ENCODE measurements at regions not wholly inside any gene's neighbourhood (a gene's known extent, or its start where the extent isn't known, plus 50 kb on each side); places are given as distances from the start of the nearest gene placed in this dataset.

GRCh38 chr9:1757186-1757585 lies 258.0 kb upstream of the SMARCA2 start:
- DNase-seq (no peak), ATAC-seq (no peak)
- intact Hi-C loops (cut with DNase I, micrococcal nuclease) = no loop called here

GRCh38 chr9:1759009-1759408 lies 256.1 kb upstream of the SMARCA2 start:
- intact Hi-C loops (cut with DNase I, micrococcal nuclease) = no loop called here
- DNase-seq = peak in 1 of 2 donors; percentile 6
- ATAC-seq = no peak

GRCh38 chr9:1759771-1760300 lies 255.3 kb upstream of the SMARCA2 start:
- ATAC-seq (no peak), DNase-seq (no peak)
- intact Hi-C loops (cut with DNase I, micrococcal nuclease) = no loop called here

- no peak for DNase-seq
- intact Hi-C loops (cut with DNase I, micrococcal nuclease) = no loop called here
- ATAC-seq = no peak
These were observed 253.3 kb upstream of the SMARCA2 start for GRCh38 chr9:1761807-1762206.

GRCh38 chr9:1766042-1766441 lies 249.1 kb upstream of the SMARCA2 start:
- intact Hi-C loops (cut with DNase I, micrococcal nuclease) = no loop called here
- DNase-seq (no peak), ATAC-seq (no peak)

- no peak for DNase-seq
- ATAC-seq = no peak
- intact Hi-C loops (cut with DNase I, micrococcal nuclease) = no loop called here
These were observed 246.6 kb upstream of the SMARCA2 start for GRCh38 chr9:1768561-1768960.

GRCh38 chr9:1771094-1771789 lies 243.9 kb upstream of the SMARCA2 start:
- DNase-seq = no peak
- no peak for ATAC-seq
- intact Hi-C loops (cut with DNase I, micrococcal nuclease) = no loop called here

GRCh38 chr9:1775230-1775629 lies 239.9 kb upstream of the SMARCA2 start:
- intact Hi-C loops (cut with DNase I, micrococcal nuclease) = no loop called here
- no peak for ATAC-seq
- no peak for DNase-seq

GRCh38 chr9:1776668-1777067 lies 238.5 kb upstream of the SMARCA2 start:
- intact Hi-C loops (cut with DNase I, micrococcal nuclease) = no loop called here
- ATAC-seq (no peak), DNase-seq (no peak)

- ATAC-seq (no peak), DNase-seq (no peak)
- intact Hi-C loops (cut with DNase I, micrococcal nuclease) = no loop called here
These were observed 224.0 kb upstream of the SMARCA2 start for GRCh38 chr9:1791191-1791590.

GRCh38 chr9:1794547-1795270 lies 220.4 kb upstream of the SMARCA2 start:
- intact Hi-C loops (cut with DNase I, micrococcal nuclease) = no loop called here
- DNase-seq (no peak), ATAC-seq (no peak)

GRCh38 chr9:1804128-1804865 lies 210.8 kb upstream of the SMARCA2 start:
- ATAC-seq = no peak
- intact Hi-C loops (cut with DNase I, micrococcal nuclease) = no loop called here
- no peak for DNase-seq

- no peak for DNase-seq
- intact Hi-C loops (cut with DNase I, micrococcal nuclease) = no loop called here
- ATAC-seq = no peak
These were observed 185.4 kb upstream of the SMARCA2 start for GRCh38 chr9:1829719-1830118.

- ATAC-seq = no peak
- intact Hi-C loops (cut with DNase I, micrococcal nuclease) = no loop called here
- no peak for DNase-seq
These were observed 182.2 kb upstream of the SMARCA2 start for GRCh38 chr9:1832960-1833359.

- ATAC-seq (no peak), DNase-seq (peak in 1 of 2 donors; percentile 10)
- intact Hi-C loops (cut with DNase I, micrococcal nuclease) = no loop called here
These were observed 177.6 kb upstream of the SMARCA2 start for GRCh38 chr9:1837453-1838084.

- ATAC-seq (no peak), DNase-seq (no peak)
- intact Hi-C loops (cut with DNase I, micrococcal nuclease) = no loop called here
These were observed 175.2 kb upstream of the SMARCA2 start for GRCh38 chr9:1839909-1840308.

- intact Hi-C loops (cut with DNase I, micrococcal nuclease) = no loop called here
- ATAC-seq = no peak
These were observed 169.7 kb upstream of the SMARCA2 start for GRCh38 chr9:1845425-1845824.

GRCh38 chr9:1855726-1856125 lies 159.4 kb upstream of the SMARCA2 start:
- intact Hi-C loops (cut with DNase I, micrococcal nuclease) = loop anchor here in 1 of 2 donors (10.0 kb wide), 1 partner anchor 59 kb away; no protein-coding TSS in a partner anchor
- DNase-seq (no peak), ATAC-seq (no peak)

More at GRCh38 chr9:1845425-1845824, 169.7 kb upstream of the SMARCA2 start:
- no peak for DNase-seq

GRCh38 chr9:1857808-1858207 lies 157.3 kb upstream of the SMARCA2 start:
- intact Hi-C loops (cut with DNase I, micrococcal nuclease) = loop anchor here in 1 of 2 donors (10.0 kb wide), 1 partner anchor 57 kb away; no protein-coding TSS in a partner anchor
- ATAC-seq = no peak

More at GRCh38 chr9:1857808-1858207, 157.3 kb upstream of the SMARCA2 start:
- DNase-seq = no peak
